HepG2 (cell line): ENCODE measurements at regions not wholly inside any gene's neighbourhood (a gene's known extent, or its start where the extent isn't known, plus 50 kb on each side); places are given as distances from the start of the nearest gene placed in this dataset.
A peak's percentile ranks its signal among the peaks of the same experiment; 100 is the strongest.

Source experiments
- ATAC-seq: fragments of 200-7000 bp; cut with Tn5 transposase; 3 replicates; pipeline ENCODE4 v1.9.1; 2020; ENCODE audit warnings: mild to moderate bottlenecking, moderate library complexity
- BruUV-seq: library from RNA; stranded (reverse); fragments of 400-500 nt; replicated peaks from 2 replicates; lab custom pipeline; 2021; lab: Mats Ljungman, UMichigan
- CTCF ChIA-PET: fragments of 300-600 bp; formaldehyde crosslinking; extraction: SDS; loops from one replicate; lab custom pipeline; 2021; ENCODE audit warnings: low total read pairs, inconsistent platforms, low intra/inter-chr PET ratio; lab: Yijun Ruan, JAX
- POLR2A ChIA-PET: fragments of 350-600 bp; sonication (Branson Sonifier 250); formaldehyde crosslinking; loops from one replicate; lab custom pipeline; 2020; ENCODE audit warnings: antibody characterized with exemption, inconsistent platforms; lab: Yijun Ruan, JAX
- DNase-seq: peaks from one replicate; pipeline ENCODE4 v3.0.0-alpha.2; 2015; ENCODE audit warnings: low spot score
- FAIRE-seq: peaks from 3 replicates; lab custom pipeline; 2011; peaks lifted over from hg19 to GRCh38; lab: Jason Lieb, UNC
- H2AFZ ChIP-seq: one replicate; pipeline ENCODE4 v1.6.1; 2011; ENCODE audit warnings: low read length, inconsistent platforms
- H3K27ac ChIP-seq: fragments of 300-600 bp; 3 replicates; pipeline ENCODE4 v1.8.0; 2011; ENCODE audit warnings: mixed run types, mild to moderate bottlenecking, mixed read lengths, low read length, inconsistent platforms; ENCODE audit not compliant: insufficient read depth; ENCODE audit errors: extremely low read length
- H3K27me3 ChIP-seq, 2 experiments: fragments of 200-600 bp in 1 of 2; 2 replicates in 1 of 2; 3 replicates in 1 of 2; pipeline versions ENCODE4 v1.6.0 to v1.8.0; 2011; ENCODE audit warnings: low read length in 2 of 2, mild to moderate bottlenecking in 2 of 2, moderate library complexity in 2 of 2, inconsistent platforms in 1 of 2; ENCODE audit not compliant: insufficient read depth in 2 of 2, control insufficient read depth in 1 of 2
- H3K36me3 ChIP-seq, 2 experiments: fragments of 200-600 bp in 1 of 2; replicated peaks in 1 of 2; 2 replicates in 1 of 2; 3 replicates in 1 of 2; pipeline versions ENCODE4 v1.5.1 to v1.8.0; 2011; ENCODE audit warnings: low read length in 2 of 2, inconsistent platforms in 1 of 2; ENCODE audit not compliant: insufficient read depth in 2 of 2, control insufficient read depth in 1 of 2
- H3K4me1 ChIP-seq: 2 replicates; pipeline ENCODE4 v1.5.1; 2012; ENCODE audit warnings: low read length, inconsistent platforms; ENCODE audit not compliant: insufficient read depth
- H3K4me2 ChIP-seq: 2 replicates; pipeline ENCODE4 v1.6.0; 2011; ENCODE audit warnings: low read depth, low read length, inconsistent platforms
- H3K4me3 ChIP-seq, 3 experiments: fragments of 200-600 bp in 1 of 3; sonication (generic), shearing (Covaris generic) in 1 of 3; replicated peaks in 1 of 3; 2 replicates each; pipeline ENCODE4 v1.5.1; 2011 to 2016; ENCODE audit warnings: low read length in 3 of 3, inconsistent platforms in 2 of 3, low read depth in 2 of 3, mild to moderate bottlenecking in 2 of 3, control low read depth in 1 of 3, mixed read lengths in 1 of 3; ENCODE audit not compliant: insufficient read depth in 1 of 3
- H3K79me2 ChIP-seq: one replicate; pipeline ENCODE4 v1.6.1; 2011; ENCODE audit warnings: low read length, inconsistent platforms; ENCODE audit not compliant: insufficient read depth
- H3K9ac ChIP-seq: 2 replicates; pipeline ENCODE4 v1.6.0; 2011; ENCODE audit warnings: mild to moderate bottlenecking, low read depth, low read length, inconsistent platforms; ENCODE audit not compliant: insufficient read depth
- H3K9me3 ChIP-seq: 2 replicates; pipeline ENCODE4 v1.5.1; 2012; ENCODE audit warnings: mild to moderate bottlenecking, low read length
- H4K20me1 ChIP-seq: 2 replicates; pipeline ENCODE4 v1.6.0; 2011; ENCODE audit warnings: inconsistent platforms, mild to moderate bottlenecking, low read length, moderate library complexity; ENCODE audit not compliant: insufficient read depth
- MAFF ChIP-seq: IDR thresholded peaks from 2 replicates; pipeline ENCODE4 v1.6.1; 2011; ENCODE audit warnings: low read depth, low read length, improper control_type of control experiment
- MAFK ChIP-seq, 2 experiments: IDR thresholded peaks in 1 of 2; conservative IDR thresholded peaks in 1 of 2; 2 replicates each; pipeline ENCODE4 v1.6.1; 2011; ENCODE audit warnings: improper control_type of control experiment in 2 of 2, low read length in 2 of 2
- NFE2L2 ChIP-seq: fragments of 150-350 bp; IDR thresholded peaks from 2 replicates; pipeline ENCODE4 v1.6.1; 2014; ENCODE audit warnings: low read length
- RFX5 ChIP-seq: IDR thresholded peaks from 2 replicates; pipeline ENCODE4 v1.6.1; 2011; ENCODE audit warnings: low read depth, low read length, improper control_type of control experiment
- ZFAT ChIP-seq: sonication (generic); formaldehyde crosslinking; conservative IDR thresholded peaks from 2 replicates; pipeline ENCODE4 v1.8.1; 2023; ENCODE audit warnings: missing genetic modification reagents, inconsistent platforms
- WGBS: methylation state at CpG from one replicate; pipeline ENCODE4 v1.1.6; 2017; ENCODE audit warnings: low lambda C conversion rate; 5-methylcytosine and 5-hydroxymethylcytosine counted together
- in situ Hi-C: cut with HindIII; loops from 2 replicates; pipeline ENCODE4 v1.10.0; 2017; ENCODE audit warnings: low pct_unique_long_range_greater_than_20kb; ENCODE audit not compliant: extremely low pct_ligation_motif_present
- intact Hi-C: fragments of 100-400 bp; cut with micrococcal nuclease; formaldehyde crosslinking; loops from one replicate; pipeline ENCODE4 v1.10.0; 2022; ENCODE audit not compliant: unreplicated experiment
- TF ChIP-seq, protein P1 (sequence below), 2 experiments: sonication (generic) in 1 of 2; formaldehyde crosslinking in 1 of 2; IDR thresholded peaks; 2 replicates each; pipeline versions ENCODE4 v1.6.1 to v1.9.0; 2014 to 2022; ENCODE audit warnings: antibody characterized with exemption in 1 of 2, borderline replicate concordance in 1 of 2, inconsistent platforms in 1 of 2, low read depth in 1 of 2, missing genetic modification reagents in 1 of 2

DNA sequence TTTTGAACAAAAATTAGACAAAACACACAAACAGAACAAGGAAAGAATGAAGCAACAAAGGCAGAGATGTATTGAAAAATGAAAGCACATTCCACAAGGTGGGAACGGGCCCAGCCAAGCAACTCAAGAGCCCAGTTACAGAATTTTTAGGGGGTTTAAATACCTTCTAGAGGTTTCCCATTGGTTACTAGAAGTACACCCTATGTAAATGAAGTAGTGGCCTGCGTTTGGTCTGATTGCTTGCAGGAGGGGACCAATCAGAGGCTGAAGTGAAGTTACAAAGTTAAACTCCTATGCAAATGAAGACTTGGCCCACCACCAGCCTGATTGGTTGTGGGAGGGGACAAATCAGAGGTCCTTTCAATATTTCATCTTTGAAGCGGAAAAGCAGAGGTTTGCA, 593.7 kb upstream of the MMS22L start (continued):
- TF ChIP-seq, protein P1, sequence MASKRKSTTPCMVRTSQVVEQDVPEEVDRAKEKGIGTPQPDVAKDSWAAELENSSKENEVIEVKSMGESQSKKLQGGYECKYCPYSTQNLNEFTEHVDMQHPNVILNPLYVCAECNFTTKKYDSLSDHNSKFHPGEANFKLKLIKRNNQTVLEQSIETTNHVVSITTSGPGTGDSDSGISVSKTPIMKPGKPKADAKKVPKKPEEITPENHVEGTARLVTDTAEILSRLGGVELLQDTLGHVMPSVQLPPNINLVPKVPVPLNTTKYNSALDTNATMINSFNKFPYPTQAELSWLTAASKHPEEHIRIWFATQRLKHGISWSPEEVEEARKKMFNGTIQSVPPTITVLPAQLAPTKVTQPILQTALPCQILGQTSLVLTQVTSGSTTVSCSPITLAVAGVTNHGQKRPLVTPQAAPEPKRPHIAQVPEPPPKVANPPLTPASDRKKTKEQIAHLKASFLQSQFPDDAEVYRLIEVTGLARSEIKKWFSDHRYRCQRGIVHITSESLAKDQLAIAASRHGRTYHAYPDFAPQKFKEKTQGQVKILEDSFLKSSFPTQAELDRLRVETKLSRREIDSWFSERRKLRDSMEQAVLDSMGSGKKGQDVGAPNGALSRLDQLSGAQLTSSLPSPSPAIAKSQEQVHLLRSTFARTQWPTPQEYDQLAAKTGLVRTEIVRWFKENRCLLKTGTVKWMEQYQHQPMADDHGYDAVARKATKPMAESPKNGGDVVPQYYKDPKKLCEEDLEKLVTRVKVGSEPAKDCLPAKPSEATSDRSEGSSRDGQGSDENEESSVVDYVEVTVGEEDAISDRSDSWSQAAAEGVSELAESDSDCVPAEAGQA (IDR thresholded peaks at IDR 0.05; ENCODE audit: low read depth), result no peak
- TF ChIP-seq, protein P1 (CRISPR knock-in tag; IDR thresholded peaks at IDR 0.05; ENCODE audit: borderline replicate concordance), result no peak
- TF ChIP-seq RFX5, result no peak

DNA sequence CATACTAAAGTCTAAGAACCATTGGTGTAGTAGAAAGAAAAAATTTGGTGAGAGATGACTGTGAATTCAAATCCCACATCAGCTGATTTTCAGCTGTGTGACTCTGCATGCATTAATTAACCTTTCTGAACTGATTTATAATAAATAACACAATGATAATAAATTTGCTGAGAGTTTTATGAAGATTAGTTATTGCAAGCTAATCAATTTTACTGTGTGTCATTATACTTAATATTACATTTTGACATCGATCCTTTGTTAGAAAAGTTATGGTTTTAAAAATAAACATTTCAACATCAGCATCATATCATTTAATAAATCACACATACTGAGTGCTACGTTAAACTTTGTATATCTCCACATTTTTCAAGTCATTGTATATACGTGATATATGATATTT, 599.7 kb upstream of the MMS22L start:
- TF ChIP-seq ZFAT (no peak), MAFK (conservative IDR thresholded peaks at IDR 0.05 in 1 of 2, IDR thresholded peaks at IDR 0.05 in 1 of 2; ENCODE audit: low read length in 2 of 2) (peak; percentile 63 to 88), MAFF (peak; percentile 76), NFE2L2 (no peak)
- TF ChIP-seq, all 625 proteins: peak for 2
- Histone ChIP-seq H2AFZ (no peak overlapping the region), H3K27me3 (no peaks in the 10 kb centered on the region), H3K4me2 (no peak overlapping the region), H3K9me3 (no peaks in the 10 kb centered on the region), H4K20me1 (no peaks in the 10 kb centered on the region), H3K36me3 (no peaks in the 10 kb centered on the region), H3K4me3 (no peak overlapping the region), H3K79me2 (no peaks in the 10 kb centered on the region), H3K4me1 (no peaks in the 10 kb centered on the region), H3K27ac (no peak overlapping the region), H3K9ac (no peak overlapping the region)
- in situ Hi-C loops, result no loop called here
- no peak for ATAC-seq
- no peak for FAIRE-seq
- POLR2A ChIA-PET, result no interaction called here
- intact Hi-C loops, result no loop called here
- WGBS, result 2% methylated on average over 3 of the region's 3 CpGs
- CTCF ChIA-PET, result no interaction called here
- DNase-seq, result no peak
- no TSS peak for BruUV-seq
